OCI-LY3 (cell line): ENCODE measurements at regions not wholly inside any gene's neighbourhood (a gene's known extent, or its start where the extent isn't known, plus 50 kb on each side); places are given as distances from the start of the nearest gene placed in this dataset.

Experiments
- EZH2phosphoT487 ChIP-seq: fragments of 200-600 bp; shearing (Covaris generic); IDR thresholded peaks from 2 replicates; pipeline ENCODE4 v1.6.1; 2018; ENCODE audit warnings: antibody characterized with exemption, mixed run types, low read depth
- TF ChIP-seq, protein P1 (sequence below): fragments of 200-600, 300-600 bp; sonication (generic); IDR thresholded peaks from 2 replicates; pipeline ENCODE4 v1.5.1; 2014; ENCODE audit warnings: antibody characterized with exemption, low read length, low read depth

DNA sequence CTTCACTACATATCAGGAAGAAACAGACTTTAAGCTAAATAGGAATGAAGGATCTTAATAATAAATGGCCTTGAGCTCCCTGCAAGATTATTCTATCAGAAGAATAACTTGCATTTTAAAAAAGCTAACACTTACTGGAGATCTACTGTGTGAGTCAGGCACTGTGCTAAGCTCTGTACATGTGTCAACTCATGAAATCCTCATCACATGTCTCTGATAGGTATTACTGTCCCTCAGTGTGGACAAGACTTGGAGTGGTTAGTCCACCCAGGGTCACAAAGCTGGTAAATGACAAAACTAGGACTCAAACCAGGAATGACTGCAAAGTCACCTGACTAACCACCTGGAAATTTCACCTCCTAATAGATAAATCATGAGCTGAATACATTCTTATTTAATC, 57.1 kb upstream of the KCTD7 start:
- TF ChIP-seq, protein P1, sequence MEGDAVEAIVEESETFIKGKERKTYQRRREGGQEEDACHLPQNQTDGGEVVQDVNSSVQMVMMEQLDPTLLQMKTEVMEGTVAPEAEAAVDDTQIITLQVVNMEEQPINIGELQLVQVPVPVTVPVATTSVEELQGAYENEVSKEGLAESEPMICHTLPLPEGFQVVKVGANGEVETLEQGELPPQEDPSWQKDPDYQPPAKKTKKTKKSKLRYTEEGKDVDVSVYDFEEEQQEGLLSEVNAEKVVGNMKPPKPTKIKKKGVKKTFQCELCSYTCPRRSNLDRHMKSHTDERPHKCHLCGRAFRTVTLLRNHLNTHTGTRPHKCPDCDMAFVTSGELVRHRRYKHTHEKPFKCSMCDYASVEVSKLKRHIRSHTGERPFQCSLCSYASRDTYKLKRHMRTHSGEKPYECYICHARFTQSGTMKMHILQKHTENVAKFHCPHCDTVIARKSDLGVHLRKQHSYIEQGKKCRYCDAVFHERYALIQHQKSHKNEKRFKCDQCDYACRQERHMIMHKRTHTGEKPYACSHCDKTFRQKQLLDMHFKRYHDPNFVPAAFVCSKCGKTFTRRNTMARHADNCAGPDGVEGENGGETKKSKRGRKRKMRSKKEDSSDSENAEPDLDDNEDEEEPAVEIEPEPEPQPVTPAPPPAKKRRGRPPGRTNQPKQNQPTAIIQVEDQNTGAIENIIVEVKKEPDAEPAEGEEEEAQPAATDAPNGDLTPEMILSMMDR: no peak
- no peak for TF ChIP-seq EZH2phosphoT487
